ENCODE measurements at regions not wholly inside any gene's neighbourhood (a gene's known extent, or its start where the extent isn't known, plus 50 kb on each side); places are given as distances from the start of the nearest gene placed in this dataset.
"Not testable (repeated sequence)": the region's sequence is repeated elsewhere in the genome, so short reads cannot be mapped to it uniquely, and the experiment has no call there.

DNA sequence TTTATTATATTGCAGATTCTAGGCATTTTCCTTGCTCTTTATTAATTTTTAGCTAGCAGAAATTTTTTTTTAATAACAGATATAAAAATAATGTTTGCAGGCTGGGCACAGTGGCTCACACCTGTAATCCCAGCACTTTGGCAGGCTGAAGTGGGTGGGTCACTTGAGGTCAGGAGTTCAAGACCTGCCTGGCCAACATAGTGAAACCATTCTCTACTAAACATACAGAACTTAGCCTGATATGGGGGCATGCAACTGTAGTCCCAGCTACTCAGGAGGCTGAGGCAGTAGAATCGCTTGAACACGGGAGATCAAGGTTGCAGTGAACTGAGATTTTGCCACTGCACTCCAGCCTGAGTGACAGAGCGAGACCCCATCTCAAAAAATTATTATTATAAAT is 304.6 kb upstream of the KCND2 start:
- not testable (repeated sequence) for DNase-seq

DNA sequence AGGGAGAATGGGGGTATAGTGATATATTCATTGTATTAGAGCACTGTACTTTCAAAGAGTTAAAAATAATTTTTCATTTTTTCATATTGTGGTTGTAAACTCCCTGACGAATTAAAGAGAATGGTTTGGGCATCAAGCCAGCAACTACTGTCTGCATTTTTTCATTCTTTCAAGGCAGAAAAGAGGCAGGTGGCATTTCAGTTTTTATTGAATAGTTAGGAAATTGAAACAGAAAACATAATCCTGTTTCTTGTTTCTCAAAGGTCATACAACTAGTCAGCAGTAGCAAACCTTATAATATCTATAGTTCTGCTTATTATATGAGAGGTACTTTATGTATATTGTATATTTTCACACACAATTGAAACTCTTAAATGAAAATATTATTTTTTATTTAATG is 303.9 kb upstream of the KCND2 start:
- DNase-seq = no peak

DNA sequence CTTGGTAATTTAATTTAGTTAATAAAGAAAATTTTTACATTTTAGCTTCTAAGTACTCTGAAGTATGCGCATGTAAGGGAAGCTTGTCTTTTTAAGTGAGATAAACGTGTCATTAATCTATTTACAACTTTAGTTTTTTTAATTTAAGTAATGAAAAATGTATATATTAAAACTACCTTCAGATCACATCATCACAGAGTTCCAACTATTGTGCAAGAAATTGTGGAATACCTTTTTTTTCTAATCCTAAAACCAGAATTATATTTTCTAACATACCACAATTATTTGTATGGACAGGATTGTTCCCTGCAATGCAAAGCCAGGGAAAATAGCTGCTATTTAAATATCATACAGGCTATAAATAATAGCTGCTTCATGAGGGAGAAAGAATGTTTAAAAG is 303.2 kb upstream of the KCND2 start:
- DNase-seq = no peak

DNA sequence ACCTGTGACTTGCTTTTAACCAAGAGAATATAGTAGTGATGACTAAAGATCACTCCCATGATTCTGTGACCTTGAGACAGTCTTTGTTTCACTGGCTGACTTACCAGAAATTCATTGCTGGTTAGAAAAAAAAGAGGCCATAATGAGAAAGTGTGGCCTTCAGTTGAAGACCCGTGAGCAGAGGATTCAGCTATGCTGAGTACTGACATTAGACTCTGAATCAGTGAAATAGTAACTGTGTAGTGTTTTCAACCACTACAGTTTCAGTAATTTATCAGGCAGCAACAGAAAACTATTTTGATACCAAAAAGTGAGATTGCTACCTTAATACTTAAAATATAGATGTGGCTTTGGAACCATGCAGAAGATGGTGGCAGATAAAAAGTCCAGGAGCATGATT is 298.0 kb upstream of the KCND2 start:
- no peak for DNase-seq

DNA sequence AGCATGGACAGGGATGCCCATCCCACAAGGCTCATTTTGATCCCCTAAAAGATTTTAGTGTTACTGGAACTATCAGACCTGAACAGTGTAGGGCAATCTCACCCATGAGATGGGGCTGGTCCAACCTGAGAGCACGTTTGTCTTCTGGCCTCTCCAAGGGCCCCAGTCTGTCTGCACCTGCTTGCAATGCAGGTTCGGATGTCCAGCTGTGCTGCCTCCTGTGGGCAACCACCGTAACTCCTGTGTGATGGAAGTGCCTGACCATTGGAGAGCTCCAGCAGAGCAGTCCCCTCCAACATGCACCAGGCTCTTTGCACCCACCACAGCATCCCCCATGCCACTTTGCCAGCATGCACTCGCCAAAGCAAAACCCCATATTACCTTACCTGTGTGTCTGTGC is 290.1 kb upstream of the KCND2 start:
- no peak for DNase-seq

DNA sequence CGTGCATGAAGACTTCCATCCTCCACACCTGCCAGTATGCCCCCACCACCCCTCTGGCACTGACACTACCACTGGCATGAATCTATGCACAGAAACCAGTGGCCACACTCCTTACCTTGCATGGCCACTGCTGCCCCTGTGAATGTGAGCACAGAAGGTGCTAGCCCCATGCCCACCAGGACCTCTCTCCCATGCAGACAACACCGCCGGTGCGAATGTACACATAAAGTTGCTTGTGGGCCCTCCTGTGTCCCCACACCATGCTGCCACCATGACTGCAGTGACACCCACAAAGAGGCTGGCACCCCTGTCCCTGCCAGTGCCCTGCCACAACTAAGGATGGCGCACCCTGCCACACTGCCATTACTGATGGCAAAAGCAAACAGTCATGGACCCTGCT is 289.5 kb upstream of the KCND2 start:
- DNase-seq = no peak

DNA sequence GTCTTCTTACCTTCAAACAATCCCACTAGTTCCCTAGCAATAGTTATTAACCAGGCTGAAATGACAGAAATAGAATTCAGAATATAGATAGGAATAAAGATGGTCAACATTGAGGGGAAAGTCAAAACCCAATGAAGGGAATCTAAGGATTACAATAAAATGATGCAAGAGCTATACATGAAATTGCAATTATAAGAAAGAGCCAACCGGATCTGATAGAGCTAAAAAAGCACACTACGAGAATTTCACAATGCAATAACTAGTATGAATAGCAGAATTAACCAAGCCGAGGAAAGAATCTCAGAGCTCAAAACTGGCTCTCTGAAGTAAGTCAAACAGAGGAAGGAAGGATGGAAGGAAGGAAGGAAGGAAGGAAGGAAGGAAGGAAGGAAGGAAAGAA is 288.7 kb upstream of the KCND2 start:
- DNase-seq = no peak

DNA sequence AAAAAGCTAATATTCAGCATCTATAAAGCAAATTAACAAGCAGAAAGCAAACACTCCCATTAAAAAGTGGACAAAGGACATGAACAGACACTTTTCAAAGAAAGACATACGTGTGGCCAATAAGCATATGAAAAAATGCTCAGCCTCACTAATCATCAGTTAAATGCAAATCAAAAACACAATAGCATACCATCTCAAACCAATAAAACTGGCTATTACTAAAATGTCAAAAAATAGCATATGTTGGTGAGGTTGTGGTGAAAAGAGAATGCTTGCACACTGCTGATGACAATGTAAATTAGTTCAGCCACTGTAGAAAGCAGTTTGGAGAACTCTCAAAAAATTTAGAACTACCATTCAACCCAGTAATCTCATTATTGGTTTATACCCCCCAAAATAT is 284.6 kb upstream of the KCND2 start:
- DNase-seq = no peak

DNA sequence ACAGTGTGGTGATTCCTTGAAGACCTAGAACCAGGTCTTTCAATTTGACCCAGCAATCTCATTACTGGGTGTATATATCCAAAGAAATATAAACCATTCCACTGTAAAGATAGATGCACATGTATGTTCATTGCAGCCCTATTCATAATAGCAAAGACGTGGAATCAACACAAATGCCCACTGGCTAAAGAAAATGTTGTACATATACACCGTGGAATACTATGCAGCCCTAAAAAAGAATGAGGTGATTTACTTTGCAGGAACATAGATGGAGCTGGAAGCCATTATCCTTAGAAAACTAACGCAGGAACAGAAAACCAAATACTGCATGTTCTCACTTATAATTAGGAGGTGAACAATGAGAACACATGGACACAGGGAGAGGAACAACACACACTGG is 278.0 kb upstream of the KCND2 start:
- DNase-seq = no peak

DNA sequence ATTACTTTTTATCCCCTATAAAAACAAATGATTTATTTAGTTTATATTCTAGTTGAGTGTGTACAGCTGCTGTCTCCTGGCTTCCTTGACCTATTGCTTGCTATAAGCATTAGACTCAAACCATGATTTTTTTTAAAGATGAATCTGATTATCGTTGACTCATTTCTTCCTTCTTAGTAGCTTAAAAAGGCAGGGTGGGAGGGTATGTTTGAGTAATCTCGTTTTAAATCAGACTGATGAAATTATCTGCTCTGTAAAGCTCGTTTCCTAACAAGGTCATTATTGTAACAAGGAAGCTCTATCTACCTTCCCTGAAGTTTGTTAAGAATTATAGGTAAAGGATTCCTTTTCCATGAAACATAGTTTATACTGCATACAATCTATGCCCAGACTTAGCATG is 276.3 kb upstream of the KCND2 start:
- DNase-seq = no peak

DNA sequence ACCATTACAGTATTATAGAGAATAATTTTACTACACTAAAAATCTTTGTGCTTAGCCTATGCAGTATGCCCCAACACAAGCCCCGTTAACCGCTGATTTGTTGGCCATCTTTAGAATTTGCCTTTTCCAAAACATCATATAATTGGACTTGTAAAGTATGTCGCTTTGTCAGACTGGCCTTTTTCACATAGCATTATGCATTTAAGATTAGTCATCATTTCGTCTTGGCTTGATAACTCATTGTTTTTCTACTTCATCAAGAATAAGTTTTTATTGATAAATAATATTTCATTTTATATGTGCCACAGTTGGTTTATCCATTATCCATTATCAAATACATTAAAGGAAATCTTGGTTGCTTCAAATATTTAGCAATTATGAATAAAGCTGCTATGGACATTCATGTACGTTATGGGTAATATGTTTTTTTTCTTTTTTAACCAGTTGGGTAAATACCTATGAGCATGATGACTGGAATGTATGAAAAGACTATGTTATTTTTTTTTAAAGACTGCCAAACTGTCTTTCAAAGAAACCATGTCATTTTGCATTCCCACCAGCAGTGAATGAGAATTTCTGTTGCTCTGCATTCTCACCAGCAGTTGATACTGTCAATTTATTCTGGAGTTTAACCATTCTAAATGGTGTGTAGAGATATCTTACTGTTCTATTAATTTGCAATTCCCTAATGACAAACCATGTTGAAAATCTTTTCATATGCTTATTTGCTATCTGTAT is 273.1 kb upstream of the KCND2 start:
- no peak for DNase-seq

DNA sequence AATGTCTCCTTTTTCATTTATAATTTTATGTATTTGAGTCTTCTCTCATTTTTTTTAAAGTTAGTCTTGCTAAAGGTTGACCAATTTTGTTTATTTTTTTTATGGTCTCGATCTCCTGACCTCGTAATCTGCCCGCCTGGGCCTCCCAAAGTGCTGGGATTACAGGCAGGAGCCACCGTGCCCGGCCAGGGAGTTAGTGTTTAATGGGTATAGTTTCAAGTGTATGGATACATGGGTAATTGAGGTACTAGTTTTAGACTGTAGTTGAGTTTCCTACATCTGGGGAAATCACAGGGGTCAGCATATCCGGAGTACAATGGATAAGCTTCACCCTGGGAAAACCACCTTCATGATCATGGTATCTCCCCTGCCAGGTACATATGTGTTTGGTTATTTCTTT is 267.3 kb upstream of the KCND2 start:
- DNase-seq = no peak

DNA sequence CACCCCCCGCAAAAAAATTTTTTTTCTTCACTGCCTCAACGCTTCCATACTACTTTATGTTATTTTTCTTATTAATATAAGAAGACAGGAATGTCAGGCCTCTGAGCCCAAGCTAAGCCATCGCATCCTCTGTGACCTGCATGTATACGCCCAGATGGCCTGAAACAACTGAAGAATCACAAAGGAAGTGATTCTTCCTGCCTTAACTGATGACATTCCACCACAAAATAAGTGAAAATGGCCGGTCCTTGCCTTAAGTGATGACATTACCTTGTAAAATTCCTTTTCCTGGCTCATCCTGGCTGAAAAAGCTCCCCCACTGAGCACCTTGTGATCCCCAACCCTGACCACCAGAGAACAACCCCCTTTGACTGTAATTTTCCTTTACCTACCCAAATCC is 258.7 kb upstream of the KCND2 start:
- DNase-seq = not testable (repeated sequence)

DNA sequence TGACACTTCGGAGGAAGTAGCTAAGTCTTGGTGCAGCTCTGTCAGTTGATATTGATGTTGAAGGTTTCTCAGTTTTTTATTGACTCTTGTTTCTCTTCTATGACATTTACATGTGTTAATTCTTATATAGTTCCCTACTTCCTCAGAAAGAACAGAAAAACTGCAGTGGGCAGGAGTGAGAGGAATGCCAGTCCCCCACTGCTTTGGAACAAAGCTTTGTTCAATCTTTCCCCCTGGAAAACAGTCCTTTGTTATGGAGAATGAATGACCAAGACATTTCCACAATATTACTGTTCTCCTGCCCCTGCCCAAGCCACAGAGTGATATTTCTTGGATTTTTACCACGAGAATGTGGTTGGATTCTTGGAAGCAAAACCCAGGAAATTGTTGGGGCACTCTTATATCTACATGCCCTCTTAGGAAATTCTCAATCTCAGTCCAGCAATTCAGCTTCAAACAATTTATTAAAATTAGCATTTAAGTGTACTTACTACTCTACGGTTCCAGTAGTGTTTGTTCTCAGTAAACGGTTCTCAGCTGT is 258.0 kb upstream of the KCND2 start:
- DNase-seq = no peak

DNA sequence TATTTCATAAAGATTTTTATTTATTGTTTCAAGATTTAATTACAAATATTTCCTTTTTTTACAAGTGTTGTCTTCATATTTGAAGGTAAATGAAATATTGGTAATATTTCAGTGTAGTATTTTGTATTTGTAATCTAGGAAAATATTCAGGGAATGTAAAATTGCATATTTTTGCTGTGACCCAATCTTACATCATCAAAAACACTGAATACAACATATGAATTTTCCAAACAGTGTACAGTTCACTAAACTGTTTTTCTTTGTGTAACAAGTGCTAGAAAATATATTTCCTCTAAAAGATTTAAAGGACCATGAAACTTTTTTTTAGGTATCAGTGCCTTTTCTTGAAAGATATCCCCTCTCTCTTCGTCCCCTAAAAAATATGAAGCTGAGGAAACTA is 251.9 kb upstream of the KCND2 start:
- no peak for DNase-seq

DNA sequence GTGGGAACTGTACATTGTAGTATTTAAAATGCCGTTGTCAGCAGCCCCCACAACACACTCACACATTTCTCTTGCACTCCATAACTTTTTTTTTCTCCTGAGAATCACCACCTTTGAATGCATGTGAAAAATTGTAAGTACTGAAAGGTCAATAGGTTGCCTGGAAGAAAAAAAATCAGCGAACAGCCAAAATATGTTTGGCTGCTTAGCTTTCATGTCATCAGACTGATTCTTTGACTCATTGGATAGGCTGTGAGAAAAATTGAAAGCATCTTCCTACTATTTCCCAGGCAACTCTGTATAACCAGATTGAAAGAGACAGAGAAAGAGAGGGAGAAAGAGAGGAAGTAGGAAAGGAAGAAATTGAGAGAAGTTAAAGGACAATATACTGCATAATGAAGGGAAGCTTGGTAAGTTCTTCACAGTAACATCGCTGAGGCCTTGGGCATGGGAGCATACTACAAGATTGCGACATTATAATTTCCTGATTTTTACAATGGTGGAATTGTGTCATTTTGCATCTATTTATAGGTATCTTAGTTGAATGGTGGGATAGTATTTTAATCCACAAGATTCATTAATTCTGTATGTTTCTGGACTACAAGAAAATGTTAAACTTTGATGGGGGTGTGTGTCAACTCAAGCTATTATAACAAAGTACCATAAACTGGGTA is 249.3 kb upstream of the KCND2 start:
- no peak for DNase-seq

DNA sequence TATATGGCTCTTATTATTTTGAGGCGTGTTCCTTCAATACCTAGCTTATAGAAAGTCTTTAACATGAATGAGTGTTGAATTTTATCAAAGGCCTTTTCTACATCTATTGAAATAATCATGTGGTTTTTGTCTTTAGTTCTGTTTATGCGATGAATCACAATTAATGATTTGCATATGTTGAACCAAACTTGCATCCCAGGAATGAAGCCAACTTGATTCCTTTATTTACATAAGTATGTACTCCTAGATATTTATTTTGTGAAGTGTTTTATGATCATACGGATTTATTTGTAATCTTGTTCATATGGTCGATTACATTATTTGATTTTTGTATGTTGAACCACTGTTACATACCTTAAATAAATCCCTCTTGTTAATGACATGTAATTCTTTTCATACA is 244.3 kb upstream of the KCND2 start:
- no peak for DNase-seq

DNA sequence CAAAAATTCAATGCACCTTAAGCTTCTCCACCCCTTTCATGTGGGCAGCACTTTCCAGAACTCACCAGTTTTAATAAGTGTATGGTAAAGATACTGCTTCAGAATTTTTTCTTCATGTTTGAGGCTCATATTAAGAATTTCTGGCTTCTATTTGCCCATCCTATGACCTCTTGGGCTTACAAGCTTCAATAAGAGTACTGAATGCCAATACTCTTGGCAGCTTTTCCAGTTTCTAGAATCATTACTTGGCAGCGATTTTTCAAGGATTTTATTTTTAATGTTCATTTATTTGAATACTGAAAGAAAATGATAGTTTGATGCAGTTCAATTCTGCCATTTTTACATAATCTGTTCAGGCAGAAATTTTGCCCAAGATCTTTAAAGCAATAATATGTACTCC is 242.1 kb upstream of the KCND2 start:
- DNase-seq = no peak

DNA sequence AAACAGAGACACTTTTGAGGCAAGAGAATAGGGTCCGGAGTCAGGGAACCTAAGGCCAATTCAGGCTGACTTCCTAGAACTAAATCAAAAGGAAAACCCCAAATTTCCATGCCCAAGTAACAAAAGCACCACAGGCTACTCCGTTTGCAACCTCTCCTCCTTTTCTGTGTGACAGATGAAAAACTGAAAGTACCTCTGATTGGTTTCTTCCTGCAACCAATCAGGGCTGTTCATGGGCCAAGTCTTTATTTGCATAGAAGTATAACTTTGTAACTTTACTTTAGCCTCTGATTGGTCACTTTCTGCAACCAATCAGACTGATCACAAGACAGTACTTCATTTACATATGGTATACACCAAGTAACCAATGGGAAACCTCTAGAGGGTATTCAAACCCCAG is 239.9 kb upstream of the KCND2 start:
- DNase-seq = no peak

DNA sequence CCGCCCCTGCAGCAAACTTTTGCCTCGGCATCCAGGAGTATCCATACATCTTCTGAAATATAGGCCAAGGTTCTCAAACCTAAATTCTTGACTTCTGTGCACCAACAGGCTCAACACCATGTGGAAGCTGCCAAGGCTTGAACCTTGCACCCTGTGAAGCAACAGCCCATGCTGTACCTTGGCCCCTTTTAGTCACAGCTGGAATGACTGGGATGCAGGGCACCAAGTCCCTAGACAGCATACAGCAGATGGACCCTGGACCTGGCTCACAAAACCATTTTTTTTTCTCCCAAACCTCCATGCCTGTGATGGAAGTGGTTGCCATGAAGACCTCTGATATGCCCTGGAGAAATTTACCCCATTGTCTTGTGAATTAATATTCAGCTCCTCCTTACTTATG is 233.8 kb upstream of the KCND2 start:
- DNase-seq = no peak

DNA sequence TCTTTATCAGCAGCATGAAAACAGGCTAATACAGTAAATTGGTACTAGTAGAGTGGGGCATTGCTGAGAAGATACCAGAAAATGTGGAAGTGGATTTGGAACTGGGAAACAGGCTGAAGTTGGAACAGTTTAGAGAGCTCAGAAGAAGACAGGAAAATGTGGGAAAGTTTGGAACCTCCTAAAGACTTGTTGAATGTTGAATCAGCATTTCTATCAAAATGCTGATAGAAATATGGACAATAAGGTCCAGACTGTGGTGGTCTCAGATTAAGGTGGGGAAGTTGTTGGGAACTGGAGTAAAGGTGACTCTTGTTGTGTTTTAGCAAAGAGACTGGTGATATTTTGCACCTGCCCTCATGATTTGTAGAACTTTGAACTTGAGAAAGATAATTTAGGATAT is 231.2 kb upstream of the KCND2 start:
- no peak for DNase-seq

DNA sequence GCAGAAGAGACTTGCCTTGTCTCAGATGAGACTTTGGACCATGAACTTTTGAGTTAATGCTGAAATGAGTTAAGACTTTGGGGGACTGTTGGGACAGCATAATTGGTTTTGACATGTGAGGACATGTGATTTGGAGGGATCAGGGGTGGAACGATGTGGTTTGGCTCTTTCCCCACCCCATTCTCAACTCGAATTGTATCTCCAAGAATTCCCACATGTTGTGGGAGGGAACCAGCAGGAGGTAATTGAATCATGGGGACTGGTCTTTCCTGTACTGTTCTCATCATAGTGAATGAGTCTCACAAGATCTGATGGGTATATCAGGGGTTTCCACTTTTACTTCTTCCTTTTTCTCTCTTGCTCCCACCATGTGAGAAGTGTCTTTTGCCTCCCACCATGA is 229.7 kb upstream of the KCND2 start:
- no peak for DNase-seq

DNA sequence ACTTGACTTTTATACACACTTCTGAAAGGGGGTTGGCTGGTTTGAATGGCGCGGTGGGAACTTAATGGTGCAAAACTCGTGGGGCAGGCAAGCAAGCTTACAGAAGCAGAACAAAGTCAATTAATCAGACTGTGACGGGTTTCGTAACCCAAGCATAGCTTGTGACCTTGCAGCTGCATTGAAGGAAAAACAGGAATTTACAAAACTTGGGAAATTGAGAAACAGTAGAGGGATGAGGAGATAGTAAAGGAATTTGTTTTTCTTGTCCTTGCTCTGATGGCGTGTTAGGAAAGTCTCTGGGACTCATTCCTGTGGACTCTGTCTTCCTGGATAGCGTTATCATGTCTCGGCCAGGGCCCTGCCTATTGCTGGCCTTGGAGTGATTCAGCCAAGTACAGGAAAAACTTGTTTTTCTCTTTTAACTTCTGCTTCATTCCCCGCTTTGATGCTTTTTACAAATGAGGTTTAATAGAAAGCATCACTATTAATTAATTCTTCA is 220.0 kb upstream of the KCND2 start:
- no peak for DNase-seq

DNA sequence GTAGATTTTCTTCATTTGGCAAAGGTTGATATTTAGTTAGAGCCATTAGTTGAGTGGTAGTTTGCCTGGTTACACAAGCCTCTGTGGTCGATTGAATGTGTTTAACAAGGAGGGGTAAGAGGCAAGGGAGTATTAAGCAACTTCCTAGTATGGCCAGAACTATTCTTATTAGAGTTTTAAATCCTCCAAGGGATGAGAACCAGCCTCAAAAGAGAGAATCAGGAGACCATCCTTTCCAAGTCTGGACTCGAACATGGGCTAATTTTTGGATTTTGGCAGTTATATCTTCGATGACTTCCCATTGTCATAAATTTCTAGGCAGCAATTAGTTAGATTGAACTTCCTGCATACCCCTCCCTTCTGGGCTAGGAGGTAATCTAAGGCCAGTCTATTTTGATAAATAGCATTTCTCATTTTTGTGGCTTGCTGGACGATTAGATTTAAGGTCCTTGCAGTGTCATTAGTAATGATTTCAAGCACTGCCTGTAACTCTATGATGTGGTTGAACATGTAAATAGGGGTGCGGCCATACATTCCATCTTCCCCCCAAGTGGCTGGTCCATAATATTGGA is 219.5 kb upstream of the KCND2 start:
- no peak for DNase-seq

Measured in NCI-H2107 (cell line).